ENCODE measurements at regions not wholly inside any gene's neighbourhood (a gene's known extent, or its start where the extent isn't known, plus 50 kb on each side); places are given as distances from the start of the nearest gene placed in this dataset.

GRCh38 chr10:30229536-30229935 lies 119.5 kb downstream of the MTPAP start:
- no peak for DNase-seq (ENCODE audit: insufficient read length, low spot score)
- TF ChIP-seq POU2F2 (IDR thresholded peaks at IDR 0.05; ENCODE audit: low read depth, low read length) (no peak), POLR2A (IDR thresholded peaks at IDR 0.05; ENCODE audit: low read depth, low read length) (no peak), PAX5 (IDR thresholded peaks at IDR 0.05; ENCODE audit: insufficient read depth, low read length, severe bottlenecking) (no peak), TAF1 (IDR thresholded peaks at IDR 0.05; ENCODE audit: low read depth, low read length) (no peak), POLR2AphosphoS5 (IDR thresholded peaks at IDR 0.05; ENCODE audit: low read depth, low read length) (no peak), SPI1 (IDR thresholded peaks at IDR 0.05; ENCODE audit: low read depth, low read length) (no peak)
- FAIRE-seq = no peak

GRCh38 chr10:30228417-30229036 lies 120.6 kb downstream of the MTPAP start:
- DNase-seq (ENCODE audit: insufficient read length, low spot score) (no peak), FAIRE-seq (no peak)
- TF ChIP-seq PAX5 (IDR thresholded peaks at IDR 0.05; ENCODE audit: insufficient read depth, low read length, severe bottlenecking) (no peak), POLR2AphosphoS5 (IDR thresholded peaks at IDR 0.05; ENCODE audit: low read depth, low read length) (no peak), SPI1 (IDR thresholded peaks at IDR 0.05; ENCODE audit: low read depth, low read length) (no peak), TAF1 (IDR thresholded peaks at IDR 0.05; ENCODE audit: low read depth, low read length) (no peak), POU2F2 (IDR thresholded peaks at IDR 0.05; ENCODE audit: low read depth, low read length) (no peak), POLR2A (IDR thresholded peaks at IDR 0.05; ENCODE audit: low read depth, low read length) (no peak)

GRCh38 chr10:30227481-30227880 lies 121.6 kb downstream of the MTPAP start:
- DNase-seq (ENCODE audit: insufficient read length, low spot score) (no peak), FAIRE-seq (no peak)
- TF ChIP-seq PAX5 (IDR thresholded peaks at IDR 0.05; ENCODE audit: insufficient read depth, low read length, severe bottlenecking) (no peak), POU2F2 (IDR thresholded peaks at IDR 0.05; ENCODE audit: low read depth, low read length) (no peak), POLR2A (IDR thresholded peaks at IDR 0.05; ENCODE audit: low read depth, low read length) (no peak), SPI1 (IDR thresholded peaks at IDR 0.05; ENCODE audit: low read depth, low read length) (no peak), TAF1 (IDR thresholded peaks at IDR 0.05; ENCODE audit: low read depth, low read length) (no peak), POLR2AphosphoS5 (IDR thresholded peaks at IDR 0.05; ENCODE audit: low read depth, low read length) (no peak)

GRCh38 chr10:30219971-30220751 lies 128.9 kb downstream of the MTPAP start:
- DNase-seq (ENCODE audit: insufficient read length, low spot score) = no peak
- FAIRE-seq = peak; percentile 90
- no peak for TF ChIP-seq SPI1 (IDR thresholded peaks at IDR 0.05; ENCODE audit: low read depth, low read length)

- no peak for TF ChIP-seq PAX5 (IDR thresholded peaks at IDR 0.05; ENCODE audit: insufficient read depth, low read length, severe bottlenecking)
- FAIRE-seq = no peak
- no peak for DNase-seq (ENCODE audit: insufficient read length, low spot score)
Measured at GRCh38 chr10:30216821-30217220, 132.3 kb downstream of the MTPAP start.

- TF ChIP-seq POLR2A (IDR thresholded peaks at IDR 0.05; ENCODE audit: low read depth, low read length) = no peak
- TF ChIP-seq POLR2AphosphoS5 (IDR thresholded peaks at IDR 0.05; ENCODE audit: low read depth, low read length) = no peak
- no peak for TF ChIP-seq PAX5 (IDR thresholded peaks at IDR 0.05; ENCODE audit: insufficient read depth, low read length, severe bottlenecking)
- no peak for TF ChIP-seq POU2F2 (IDR thresholded peaks at IDR 0.05; ENCODE audit: low read depth, low read length)
- no peak for TF ChIP-seq TAF1 (IDR thresholded peaks at IDR 0.05; ENCODE audit: low read depth, low read length)
- no peak for TF ChIP-seq SPI1 (IDR thresholded peaks at IDR 0.05; ENCODE audit: low read depth, low read length)
- DNase-seq (ENCODE audit: insufficient read length, low spot score) (no peak), FAIRE-seq (no peak)
Measured at GRCh38 chr10:30215623-30216022, 133.5 kb downstream of the MTPAP start.

- DNase-seq (ENCODE audit: insufficient read length, low spot score) (no peak), FAIRE-seq (peak; percentile 45)
- TF ChIP-seq POLR2AphosphoS5 (IDR thresholded peaks at IDR 0.05; ENCODE audit: low read depth, low read length) = no peak
- TF ChIP-seq PAX5 (IDR thresholded peaks at IDR 0.05; ENCODE audit: insufficient read depth, low read length, severe bottlenecking) = no peak
- no peak for TF ChIP-seq SPI1 (IDR thresholded peaks at IDR 0.05; ENCODE audit: low read depth, low read length)
- no peak for TF ChIP-seq POLR2A (IDR thresholded peaks at IDR 0.05; ENCODE audit: low read depth, low read length)
- no peak for TF ChIP-seq POU2F2 (IDR thresholded peaks at IDR 0.05; ENCODE audit: low read depth, low read length)
- no peak for TF ChIP-seq TAF1 (IDR thresholded peaks at IDR 0.05; ENCODE audit: low read depth, low read length)
Measured at GRCh38 chr10:30215141-30215540, 133.9 kb downstream of the MTPAP start.

GRCh38 chr10:30210296-30210695 lies 138.8 kb downstream of the MTPAP start:
- TF ChIP-seq POU2F2 (IDR thresholded peaks at IDR 0.05; ENCODE audit: low read depth, low read length) (no peak), POLR2AphosphoS5 (IDR thresholded peaks at IDR 0.05; ENCODE audit: low read depth, low read length) (no peak), PAX5 (IDR thresholded peaks at IDR 0.05; ENCODE audit: insufficient read depth, low read length, severe bottlenecking) (no peak), POLR2A (IDR thresholded peaks at IDR 0.05; ENCODE audit: low read depth, low read length) (no peak), SPI1 (IDR thresholded peaks at IDR 0.05; ENCODE audit: low read depth, low read length) (no peak), TAF1 (IDR thresholded peaks at IDR 0.05; ENCODE audit: low read depth, low read length) (no peak)
- FAIRE-seq (no peak), DNase-seq (ENCODE audit: insufficient read length, low spot score) (no peak)

GRCh38 chr10:30208330-30208729 lies 140.7 kb downstream of the MTPAP start:
- FAIRE-seq (no peak), DNase-seq (ENCODE audit: insufficient read length, low spot score) (no peak)
- TF ChIP-seq TAF1 (IDR thresholded peaks at IDR 0.05; ENCODE audit: low read depth, low read length) (no peak), PAX5 (IDR thresholded peaks at IDR 0.05; ENCODE audit: insufficient read depth, low read length, severe bottlenecking) (no peak), SPI1 (IDR thresholded peaks at IDR 0.05; ENCODE audit: low read depth, low read length) (no peak), POU2F2 (IDR thresholded peaks at IDR 0.05; ENCODE audit: low read depth, low read length) (no peak), POLR2AphosphoS5 (IDR thresholded peaks at IDR 0.05; ENCODE audit: low read depth, low read length) (no peak), POLR2A (IDR thresholded peaks at IDR 0.05; ENCODE audit: low read depth, low read length) (no peak)

Data from GM12891 (cell line).